Sigmoid colon (tissue), 4 donors: ENCODE measurements at regions not wholly inside any gene's neighbourhood (a gene's known extent, or its start where the extent isn't known, plus 50 kb on each side); places are given as distances from the start of the nearest gene placed in this dataset.
"Not testable (repeated sequence)": the region's sequence is repeated elsewhere in the genome, so short reads cannot be mapped to it uniquely, and the experiment has no call there.

ENCODE experiments used
- EP300 ChIP-seq, 4 donors: sonication (generic); formaldehyde crosslinking; IDR thresholded peaks; one replicate each; pipeline ENCODE4 v1.6.1; 2017; ENCODE audit warnings: antibody characterized with exemption in 4 of 4
- POLR2A ChIP-seq, 2 donors: fragments of 450-650 bp; IDR thresholded peaks; one replicate each; pipeline ENCODE4 v1.6.1; 2016; ENCODE audit warnings: antibody characterized with exemption in 2 of 2, mild to moderate bottlenecking in 2 of 2, moderate library complexity in 2 of 2
- POLR2AphosphoS5 ChIP-seq, 4 donors: sonication (generic); formaldehyde crosslinking; IDR thresholded peaks; one replicate each; pipeline ENCODE4 v1.6.1; 2017; ENCODE audit warnings: antibody characterized with exemption in 4 of 4
- TF ChIP-seq, protein P1 (sequence below), 4 experiments: fragments of 450-650 bp in 3 of 4; fragments of 200-600 bp in 1 of 4; IDR thresholded peaks; one replicate each; pipeline ENCODE4 v1.5.1; 2016 to 2019; ENCODE audit warnings: antibody characterized with exemption in 4 of 4, mild to moderate bottlenecking in 3 of 4, moderate library complexity in 2 of 4

DNA sequence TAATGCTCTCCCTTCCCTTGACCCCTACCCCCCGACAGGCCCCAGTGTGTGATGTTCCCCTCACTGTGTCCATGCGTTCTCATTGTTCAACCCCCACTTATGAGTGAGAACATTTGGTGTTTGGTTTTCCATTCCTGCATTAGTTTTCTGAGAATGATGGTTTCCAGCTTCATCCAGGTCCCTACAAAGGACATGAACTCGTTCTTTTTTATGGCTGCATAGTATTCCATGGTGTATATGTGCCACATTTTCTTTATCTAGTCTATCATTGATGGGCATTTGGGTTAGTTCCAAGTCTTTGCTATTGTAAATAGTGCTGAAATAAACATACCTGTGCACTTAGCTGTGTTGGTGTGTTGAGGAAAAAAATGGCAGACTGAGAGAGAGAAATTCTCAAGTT is 269.9 kb upstream of the ATP11B start:
- TF ChIP-seq, protein P1, sequence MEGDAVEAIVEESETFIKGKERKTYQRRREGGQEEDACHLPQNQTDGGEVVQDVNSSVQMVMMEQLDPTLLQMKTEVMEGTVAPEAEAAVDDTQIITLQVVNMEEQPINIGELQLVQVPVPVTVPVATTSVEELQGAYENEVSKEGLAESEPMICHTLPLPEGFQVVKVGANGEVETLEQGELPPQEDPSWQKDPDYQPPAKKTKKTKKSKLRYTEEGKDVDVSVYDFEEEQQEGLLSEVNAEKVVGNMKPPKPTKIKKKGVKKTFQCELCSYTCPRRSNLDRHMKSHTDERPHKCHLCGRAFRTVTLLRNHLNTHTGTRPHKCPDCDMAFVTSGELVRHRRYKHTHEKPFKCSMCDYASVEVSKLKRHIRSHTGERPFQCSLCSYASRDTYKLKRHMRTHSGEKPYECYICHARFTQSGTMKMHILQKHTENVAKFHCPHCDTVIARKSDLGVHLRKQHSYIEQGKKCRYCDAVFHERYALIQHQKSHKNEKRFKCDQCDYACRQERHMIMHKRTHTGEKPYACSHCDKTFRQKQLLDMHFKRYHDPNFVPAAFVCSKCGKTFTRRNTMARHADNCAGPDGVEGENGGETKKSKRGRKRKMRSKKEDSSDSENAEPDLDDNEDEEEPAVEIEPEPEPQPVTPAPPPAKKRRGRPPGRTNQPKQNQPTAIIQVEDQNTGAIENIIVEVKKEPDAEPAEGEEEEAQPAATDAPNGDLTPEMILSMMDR (IDR thresholded peaks at IDR 0.05), result not testable (repeated sequence)
- TF ChIP-seq POLR2AphosphoS5, POLR2A, EP300 (IDR thresholded peaks at IDR 0.05): not testable (repeated sequence)
